ENCODE measurements at regions not wholly inside any gene's neighbourhood (a gene's known extent, or its start where the extent isn't known, plus 50 kb on each side); places are given as distances from the start of the nearest gene placed in this dataset.

- Histone ChIP-seq H3K36me3 (no peaks in the 10 kb centered on the region), H3K4me3 (no peak overlapping the region), H3K27ac (no peak overlapping the region), H3K9me3 (ENCODE audit: low read depth) (no peaks in the 10 kb centered on the region), H3K27me3 (no peaks in the 10 kb centered on the region), H3K4me1 (ENCODE audit: low read depth) (no peaks in the 10 kb centered on the region)
- TF ChIP-seq CTCF (IDR thresholded peaks at IDR 0.05; ENCODE audit: low read depth, low read length): no peak
- DNase-seq (ENCODE audit: low read depth in 1 of 2, low spot score in 1 of 2): no peak
Observed at GRCh38 chr2:122486705-122487415, 731.4 kb downstream of the TSN start.

- TF ChIP-seq CTCF (IDR thresholded peaks at IDR 0.05; ENCODE audit: low read depth, low read length): no peak
- Histone ChIP-seq H3K9me3 (ENCODE audit: low read depth) (no peaks in the 10 kb centered on the region), H3K4me3 (no peak overlapping the region), H3K36me3 (no peaks in the 10 kb centered on the region), H3K27ac (no peak overlapping the region), H3K4me1 (ENCODE audit: low read depth) (no peaks in the 10 kb centered on the region), H3K27me3 (no peaks in the 10 kb centered on the region)
- DNase-seq (ENCODE audit: low read depth in 1 of 2, low spot score in 1 of 2): no peak
Observed at GRCh38 chr2:122491011-122491410, 735.6 kb downstream of the TSN start.

GRCh38 chr2:122500316-122501105, 745.1 kb downstream of the TSN start:
- no peak overlapping the region for H3K27ac ChIP-seq
- H3K4me3 ChIP-seq: no peak overlapping the region
- TF ChIP-seq CTCF (IDR thresholded peaks at IDR 0.05; ENCODE audit: low read depth, low read length): no peak
- H3K9me3 ChIP-seq (ENCODE audit: low read depth): no peaks in the 10 kb centered on the region
- no peaks in the 10 kb centered on the region for H3K4me1 ChIP-seq (ENCODE audit: low read depth)
- H3K36me3 ChIP-seq: no peaks in the 10 kb centered on the region
- DNase-seq (ENCODE audit: low read depth in 1 of 2, low spot score in 1 of 2): no peak
- H3K27me3 ChIP-seq: no peaks in the 10 kb centered on the region

- no peak for TF ChIP-seq CTCF (IDR thresholded peaks at IDR 0.05; ENCODE audit: low read depth, low read length)
- DNase-seq (ENCODE audit: low read depth in 1 of 2, low spot score in 1 of 2): no peak
- H3K27ac ChIP-seq: no peak overlapping the region
- H3K4me1 ChIP-seq (ENCODE audit: low read depth): no peaks in the 10 kb centered on the region
- H3K4me3 ChIP-seq: no peak overlapping the region
- H3K9me3 ChIP-seq (ENCODE audit: low read depth): no peaks in the 10 kb centered on the region
- no peaks in the 10 kb centered on the region for H3K27me3 ChIP-seq
- H3K36me3 ChIP-seq: no peaks in the 10 kb centered on the region
Observed at GRCh38 chr2:122506620-122507019, 751.2 kb downstream of the TSN start.

- TF ChIP-seq CTCF (IDR thresholded peaks at IDR 0.05; ENCODE audit: low read depth, low read length): no peak
Observed at GRCh38 chr2:122507261-122507660, 751.8 kb downstream of the TSN start.

More at GRCh38 chr2:122507261-122507660, 751.8 kb downstream of the TSN start:
- DNase-seq (ENCODE audit: low read depth in 1 of 2, low spot score in 1 of 2): peak in 1 of 2 donors; percentile 60
- H3K4me3 ChIP-seq: no peak overlapping the region
- no peaks in the 10 kb centered on the region for H3K36me3 ChIP-seq
- no peaks in the 10 kb centered on the region for H3K9me3 ChIP-seq (ENCODE audit: low read depth)
- no peak overlapping the region for H3K27ac ChIP-seq
- H3K4me1 ChIP-seq (ENCODE audit: low read depth): no peaks in the 10 kb centered on the region
- H3K27me3 ChIP-seq: no peaks in the 10 kb centered on the region
